HFF-Myc (cell line): ENCODE measurements at regions not wholly inside any gene's neighbourhood (a gene's known extent, or its start where the extent isn't known, plus 50 kb on each side); places are given as distances from the start of the nearest gene placed in this dataset.
A peak's percentile ranks its signal among the peaks of the same experiment; 100 is the strongest.
"Not testable (repeated sequence)": the region's sequence is repeated elsewhere in the genome, so short reads cannot be mapped to it uniquely, and the experiment has no call there.

ENCODE experiments used
- DNase-seq: peaks from one replicate; pipeline ENCODE4 v3.0.0-alpha.2; 2011; ENCODE audit warnings: low read depth; ENCODE audit errors: extremely low read depth
- H3K4me3 ChIP-seq: replicated peaks from 2 replicates; pipeline ENCODE4 v1.5.1; 2011; ENCODE audit warnings: low read depth, mild to moderate bottlenecking, control low read depth, low read length
- CTCF ChIP-seq: IDR thresholded peaks from 2 replicates; pipeline ENCODE4 v1.5.1; 2012; ENCODE audit warnings: mild to moderate bottlenecking, low read depth, low read length, control low read depth; ENCODE audit errors: missing control alignments

GRCh38 chr13:27353708-27354107 is 70.7 kb upstream of the GTF3A start:
- no peak for DNase-seq
- TF ChIP-seq CTCF = no peak
- no peak overlapping the region for H3K4me3 ChIP-seq

GRCh38 chr13:27354379-27354778 is 70.0 kb upstream of the GTF3A start:
- H3K4me3 ChIP-seq = no peak overlapping the region
- no peak for DNase-seq
- no peak for TF ChIP-seq CTCF

DNA sequence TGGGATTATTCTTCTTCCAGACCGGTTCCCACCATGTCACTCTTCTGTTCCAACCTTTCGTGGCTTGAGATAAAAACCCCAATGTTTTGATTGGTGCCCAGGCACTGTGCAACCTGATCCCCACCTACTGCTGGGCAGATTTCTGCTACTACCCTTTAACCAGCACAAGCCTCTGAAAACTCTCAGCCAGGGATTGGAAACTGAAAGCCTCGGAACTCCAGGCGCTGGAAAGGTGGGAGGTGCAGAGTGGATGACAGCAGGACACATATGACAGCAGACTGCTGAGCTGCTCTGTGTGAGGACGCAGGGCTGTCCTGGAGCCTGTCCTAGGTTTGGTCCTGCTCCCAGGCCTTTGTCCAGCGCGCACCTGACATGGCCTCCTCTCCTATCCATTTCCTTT is 68.5 kb upstream of the GTF3A start:
- H3K4me3 ChIP-seq = no peak overlapping the region
- no peak for DNase-seq
- no peak for TF ChIP-seq CTCF

- TF ChIP-seq CTCF = no peak
- DNase-seq = no peak
- H3K4me3 ChIP-seq = no peak overlapping the region
Measured at GRCh38 chr13:27358420-27358819, 66.0 kb upstream of the GTF3A start.

GRCh38 chr13:27359199-27359821 is 65.1 kb upstream of the GTF3A start:
- DNase-seq = no peak
- TF ChIP-seq CTCF = peak; percentile 81
- H3K4me3 ChIP-seq = no peak overlapping the region

GRCh38 chr13:27360562-27360961 is 63.9 kb upstream of the GTF3A start:
- no peak for TF ChIP-seq CTCF
- DNase-seq = no peak
- no peak overlapping the region for H3K4me3 ChIP-seq

- peak; percentile 98 for TF ChIP-seq CTCF
- peak; percentile 42 for DNase-seq
- peak overlapping the region; percentile 46 for H3K4me3 ChIP-seq
Measured at GRCh38 chr13:27362064-27362751, 62.2 kb upstream of the GTF3A start.

- H3K4me3 ChIP-seq, DNase-seq: not testable (repeated sequence)
Measured at GRCh38 chr13:27363637-27364036, 60.8 kb upstream of the GTF3A start.
